H1 (cell line): ENCODE measurements at regions not wholly inside any gene's neighbourhood (a gene's known extent, or its start where the extent isn't known, plus 50 kb on each side); places are given as distances from the start of the nearest gene placed in this dataset.

Source experiments
- CTCF ChIA-PET: fragments of 300-600 bp; sonication (Branson Sonifier 250); formaldehyde crosslinking; loops from one replicate; lab custom pipeline; 2021; ENCODE audit not compliant: partially characterized antibody; lab: Charles Lee
- POLR2A ChIA-PET: fragments of 300-600 bp; sonication (Branson Sonifier 250); formaldehyde crosslinking; loops from one replicate; lab custom pipeline; 2021; ENCODE audit warnings: inconsistent platforms; ENCODE audit not compliant: partially characterized antibody; lab: Charles Lee
- DNase-seq, 2 experiments: peaks; one replicate each; pipeline versions ENCODE4 v3.0.0 to v3.0.0-alpha.2; 2010 to 2022; ENCODE audit warnings: low spot score in 2 of 2, low read depth in 1 of 2, mixed read lengths in 1 of 2
- FAIRE-seq: peaks from 2 replicates; lab custom pipeline; 2011; peaks lifted over from hg19 to GRCh38; lab: Jason Lieb, UNC
- H2AFZ ChIP-seq: 2 replicates; pipeline ENCODE4 v1.8.1; 2012; ENCODE audit warnings: low read length, inconsistent platforms
- H2AK5ac ChIP-seq: 2 replicates; pipeline ENCODE4 v1.6.1; 2013; ENCODE audit warnings: low read depth, low read length
- H2BK120ac ChIP-seq: replicated peaks from 2 replicates; pipeline ENCODE3; 2013; ENCODE audit warnings: low read depth, low read length, inconsistent platforms
- H2BK12ac ChIP-seq: 2 replicates; pipeline ENCODE4 v1.6.1; 2013; ENCODE audit warnings: low read depth, low read length
- H2BK15ac ChIP-seq: 2 replicates; pipeline ENCODE4 v1.6.1; 2013; ENCODE audit warnings: low read length
- H2BK20ac ChIP-seq: 2 replicates; pipeline ENCODE4 v1.6.1; 2013; ENCODE audit warnings: low read length
- H2BK5ac ChIP-seq: 2 replicates; pipeline ENCODE4 v1.6.1; 2013; ENCODE audit warnings: low read depth, low read length
- H3K14ac ChIP-seq: 2 replicates; pipeline ENCODE4 v1.6.1; 2013; ENCODE audit warnings: inconsistent platforms; ENCODE audit not compliant: insufficient read length
- H3K18ac ChIP-seq: 2 replicates; pipeline ENCODE4 v1.6.1; 2013; ENCODE audit warnings: low read length; ENCODE audit errors: extremely low read depth
- H3K23ac ChIP-seq: 2 replicates; pipeline ENCODE4 v1.6.1; 2013; ENCODE audit warnings: inconsistent platforms; ENCODE audit not compliant: insufficient read length
- H3K23me2 ChIP-seq: 2 replicates; pipeline ENCODE4 v1.6.1; 2013; ENCODE audit warnings: low read depth, low read length
- H3K27ac ChIP-seq: 2 replicates; pipeline ENCODE4 v1.6.1; 2011; ENCODE audit warnings: low read depth, low read length, inconsistent platforms
- H3K27me3 ChIP-seq, 4 experiments: replicated peaks in 1 of 4; 1 replicate in 1 of 4; 2 replicates in 3 of 4; pipeline versions ENCODE4 v1.6.1 to v1.8.1; 2011 to 2013; ENCODE audit warnings: low read length in 3 of 4, mild to moderate bottlenecking in 3 of 4, inconsistent platforms in 2 of 4, mixed read lengths in 2 of 4, moderate library complexity in 1 of 4; ENCODE audit not compliant: control insufficient read depth in 3 of 4, insufficient read depth in 3 of 4; ENCODE audit errors: extremely low read depth in 1 of 4
- H3K36me3 ChIP-seq, 4 experiments: 2 replicates each; pipeline versions ENCODE4 v1.6.1 to v1.8.1; 2011 to 2013; ENCODE audit warnings: mild to moderate bottlenecking in 4 of 4, low read length in 3 of 4, moderate library complexity in 2 of 4, control low read depth in 1 of 4, inconsistent platforms in 1 of 4; ENCODE audit not compliant: insufficient read depth in 4 of 4, control insufficient read depth in 2 of 4
- H3K4ac ChIP-seq: replicated peaks from 2 replicates; pipeline ENCODE3; 2013; ENCODE audit warnings: low read length, low read depth, mixed read lengths, inconsistent platforms; ENCODE audit not compliant: insufficient read length
- H3K4me1 ChIP-seq, 4 experiments: replicated peaks in 1 of 4; 1 replicate in 1 of 4; 2 replicates in 3 of 4; pipeline versions ENCODE4 v1.6.1 to v1.8.1; 2011 to 2013; ENCODE audit warnings: low read length in 3 of 4, inconsistent platforms in 2 of 4, mixed read lengths in 1 of 4; ENCODE audit not compliant: insufficient read depth in 4 of 4, control insufficient read depth in 3 of 4
- H3K4me2 ChIP-seq, 2 experiments: 2 replicates each; pipeline versions ENCODE4 v1.6.1 to v1.8.1; 2011 to 2013; ENCODE audit warnings: low read depth in 2 of 2, low read length in 2 of 2, control low read depth in 1 of 2, inconsistent platforms in 1 of 2, mild to moderate bottlenecking in 1 of 2; ENCODE audit not compliant: insufficient read depth in 1 of 2
- H3K4me3 ChIP-seq, 4 experiments: fragments of 200-600, 300-600 bp in 1 of 4; sonication (generic), shearing (Covaris generic), sonication (Bioruptor Twin) in 1 of 4; 2 replicates each; pipeline versions ENCODE4 v1.5.1 to v1.8.1; 2011 to 2016; ENCODE audit warnings: low read length in 4 of 4, low read depth in 3 of 4, control low read depth in 2 of 4, inconsistent platforms in 2 of 4, mild to moderate bottlenecking in 2 of 4, mixed read lengths in 1 of 4, moderate library complexity in 1 of 4; ENCODE audit not compliant: insufficient read depth in 2 of 4; ENCODE audit errors: extremely low read depth in 1 of 4
- H3K56ac ChIP-seq: replicated peaks from 2 replicates; pipeline ENCODE3; 2013; ENCODE audit warnings: low read depth, mild to moderate bottlenecking, mixed read lengths, low read length, inconsistent platforms; ENCODE audit not compliant: insufficient read length
- H3K79me1 ChIP-seq: 2 replicates; pipeline ENCODE4 v1.6.1; 2013; ENCODE audit warnings: low read depth, low read length, control low read depth
- H3K79me2 ChIP-seq, 2 experiments: 2 replicates each; pipeline versions ENCODE4 v1.6.1 to v1.8.1; 2012 to 2013; ENCODE audit warnings: low read length in 2 of 2, mild to moderate bottlenecking in 2 of 2, inconsistent platforms in 1 of 2; ENCODE audit not compliant: insufficient read depth in 2 of 2, control insufficient read depth in 1 of 2
- H3K9ac ChIP-seq, 4 experiments: replicated peaks in 1 of 4; 1 replicate in 1 of 4; 2 replicates in 3 of 4; pipeline versions ENCODE4 v1.6.1 to v1.8.1; 2011 to 2013; ENCODE audit warnings: low read depth in 3 of 4, low read length in 3 of 4, control low read depth in 2 of 4, mild to moderate bottlenecking in 2 of 4, moderate library complexity in 2 of 4, inconsistent platforms in 1 of 4; ENCODE audit errors: extremely low read depth in 1 of 4
- H3K9me3 ChIP-seq, 2 experiments: 2 replicates each; pipeline versions ENCODE4 v1.6.1 to v1.8.1; 2012 to 2013; ENCODE audit warnings: mild to moderate bottlenecking in 2 of 2, moderate library complexity in 2 of 2, control low read depth in 1 of 2, inconsistent platforms in 1 of 2, low read depth in 1 of 2, low read length in 1 of 2, mixed read lengths in 1 of 2; ENCODE audit not compliant: insufficient read depth in 2 of 2
- H4K20me1 ChIP-seq, 2 experiments: replicated peaks in 1 of 2; 2 replicates each; pipeline versions ENCODE3 to v1.8.1; 2011 to 2013; ENCODE audit warnings: inconsistent platforms in 2 of 2, low read length in 2 of 2, mild to moderate bottlenecking in 1 of 2; ENCODE audit not compliant: insufficient read depth in 2 of 2, control insufficient read depth in 1 of 2
- H4K5ac ChIP-seq: 2 replicates; pipeline ENCODE4 v1.6.1; 2013; ENCODE audit warnings: low read length, low read depth, mixed read lengths, inconsistent platforms; ENCODE audit not compliant: insufficient read length
- H4K8ac ChIP-seq: 2 replicates; pipeline ENCODE4 v1.8.0; 2013; ENCODE audit warnings: mild to moderate bottlenecking, moderate library complexity, low read length, inconsistent platforms; ENCODE audit not compliant: insufficient read depth; ENCODE audit errors: extremely low read depth
- H4K91ac ChIP-seq: replicated peaks from 2 replicates; pipeline ENCODE3; 2013; ENCODE audit warnings: low read length, mixed read lengths, inconsistent platforms; ENCODE audit not compliant: insufficient read length
- FOSL1 ChIP-seq: IDR thresholded peaks from 2 replicates; pipeline ENCODE4 v1.6.1; 2011; ENCODE audit warnings: mild to moderate bottlenecking, low read depth, low read length, moderate library complexity; ENCODE audit not compliant: insufficient read depth
- JUN ChIP-seq: IDR thresholded peaks from 2 replicates; pipeline ENCODE4 v1.6.1; 2011; ENCODE audit warnings: low read depth, mild to moderate bottlenecking, improper control_type of control experiment, low read length
- RBBP5 ChIP-seq: IDR thresholded peaks from 2 replicates; pipeline ENCODE4 v1.7.1; 2012; ENCODE audit warnings: low read depth, mild to moderate bottlenecking, inconsistent platforms, low read length, moderate library complexity, borderline replicate concordance
- SAP30 ChIP-seq: fragments of 300-600 bp; sonication (generic); IDR thresholded peaks from 2 replicates; pipeline ENCODE4 v1.7.1; 2012; ENCODE audit warnings: low read length, moderate library complexity, mild to moderate bottlenecking, inconsistent platforms; ENCODE audit not compliant: insufficient read depth, insufficient replicate concordance

- Histone ChIP-seq H2AFZ (no peak overlapping the region), H3K56ac (no peak overlapping the region), H2BK12ac (no peak overlapping the region), H3K4me2 (no peak overlapping the region), H3K4ac (no peak overlapping the region), H3K79me2 (no peaks in the 10 kb centered on the region; a peak in 1 of 4 replicates), H3K36me3 (no peaks in the 10 kb centered on the region), H2AK5ac (no peak overlapping the region), H2BK5ac (no peak overlapping the region), H2BK120ac (no peak overlapping the region), H3K9ac (no peak overlapping the region), H3K18ac (no peak overlapping the region), H3K4me3 (no peak overlapping the region), H3K4me1 (no peaks in the 10 kb centered on the region), H3K27ac (no peak overlapping the region), H2BK20ac (no peak overlapping the region), H3K27me3 (no peaks in the 10 kb centered on the region), H4K20me1 (no peaks in the 10 kb centered on the region), H3K23me2 (no peaks in the 10 kb centered on the region), H3K9me3 (no peaks in the 10 kb centered on the region), H3K79me1 (no peaks in the 10 kb centered on the region), H3K23ac (no peak overlapping the region), H3K14ac (no peak overlapping the region), H2BK15ac (no peak overlapping the region), H4K5ac (no peak overlapping the region), H4K8ac (no peak overlapping the region), H4K91ac (no peak overlapping the region)
- no peak for FAIRE-seq
- POLR2A ChIA-PET, result no interaction called here
- TF ChIP-seq FOSL1 (no peak), JUN (no peak), RBBP5 (no peak), SAP30 (no peak)
- no peak for DNase-seq
- CTCF ChIA-PET, result no interaction called here
These were observed 94.7 kb upstream of the TRIO start for GRCh38 chr5:14048434-14048833.
